ENCODE measurements at regions not wholly inside any gene's neighbourhood (a gene's known extent, or its start where the extent isn't known, plus 50 kb on each side); places are given as distances from the start of the nearest gene placed in this dataset.

DNA sequence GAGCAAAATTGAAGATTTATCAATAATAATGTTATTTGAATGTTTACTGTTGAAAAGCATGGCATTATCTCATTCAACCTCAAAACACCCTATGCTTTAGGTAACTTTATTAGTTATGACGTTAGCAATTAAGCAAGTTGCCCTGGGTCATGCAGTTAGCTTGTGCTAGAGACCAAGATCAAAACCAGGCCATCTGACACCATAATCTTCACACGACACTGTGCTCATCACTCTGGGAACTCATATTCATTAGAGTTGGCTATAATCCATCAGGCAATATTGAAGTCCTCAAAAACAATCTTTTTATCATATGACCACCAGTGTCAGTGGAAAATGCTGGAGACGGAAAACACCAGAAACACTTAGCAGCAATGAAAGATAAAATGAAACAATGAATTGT is 253.5 kb downstream of the PCDH20 start:
- Histone ChIP-seq H3K4me1 (no peaks in the 10 kb centered on the region), H3K4me3 (no peak overlapping the region), H3K27me3 (no peaks in the 10 kb centered on the region), H3K27ac (no peak overlapping the region), H3K36me3 (no peaks in the 10 kb centered on the region), H3K9me3 (no peaks in the 10 kb centered on the region)
- no peak for TF ChIP-seq POLR2A (IDR thresholded peaks at IDR 0.05)
- TF ChIP-seq, protein P1, sequence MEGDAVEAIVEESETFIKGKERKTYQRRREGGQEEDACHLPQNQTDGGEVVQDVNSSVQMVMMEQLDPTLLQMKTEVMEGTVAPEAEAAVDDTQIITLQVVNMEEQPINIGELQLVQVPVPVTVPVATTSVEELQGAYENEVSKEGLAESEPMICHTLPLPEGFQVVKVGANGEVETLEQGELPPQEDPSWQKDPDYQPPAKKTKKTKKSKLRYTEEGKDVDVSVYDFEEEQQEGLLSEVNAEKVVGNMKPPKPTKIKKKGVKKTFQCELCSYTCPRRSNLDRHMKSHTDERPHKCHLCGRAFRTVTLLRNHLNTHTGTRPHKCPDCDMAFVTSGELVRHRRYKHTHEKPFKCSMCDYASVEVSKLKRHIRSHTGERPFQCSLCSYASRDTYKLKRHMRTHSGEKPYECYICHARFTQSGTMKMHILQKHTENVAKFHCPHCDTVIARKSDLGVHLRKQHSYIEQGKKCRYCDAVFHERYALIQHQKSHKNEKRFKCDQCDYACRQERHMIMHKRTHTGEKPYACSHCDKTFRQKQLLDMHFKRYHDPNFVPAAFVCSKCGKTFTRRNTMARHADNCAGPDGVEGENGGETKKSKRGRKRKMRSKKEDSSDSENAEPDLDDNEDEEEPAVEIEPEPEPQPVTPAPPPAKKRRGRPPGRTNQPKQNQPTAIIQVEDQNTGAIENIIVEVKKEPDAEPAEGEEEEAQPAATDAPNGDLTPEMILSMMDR (IDR thresholded peaks at IDR 0.05), result no peak
- no peak for DNase-seq

DNA sequence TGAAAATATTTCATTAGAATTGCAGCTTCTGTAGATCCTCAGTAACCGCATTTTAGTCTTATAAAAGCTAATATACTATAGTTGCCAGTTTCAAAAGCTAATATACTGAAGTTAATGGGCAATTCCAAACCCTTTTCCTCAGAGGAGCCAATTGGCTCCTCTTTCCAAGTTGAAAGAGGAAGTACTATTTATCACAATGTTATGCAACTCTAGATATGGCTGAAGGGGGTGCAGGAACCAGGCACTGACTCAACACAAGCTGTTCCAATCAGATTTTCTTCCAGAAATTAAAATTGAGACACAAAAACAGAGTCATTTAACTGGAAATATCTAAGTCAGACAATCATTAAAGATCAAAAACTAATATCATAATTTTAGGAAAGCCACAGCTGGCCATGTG is 258.9 kb downstream of the PCDH20 start:
- Histone ChIP-seq H3K4me3 (no peak overlapping the region), H3K9me3 (no peaks in the 10 kb centered on the region), H3K4me1 (no peaks in the 10 kb centered on the region), H3K27ac (no peak overlapping the region), H3K27me3 (no peaks in the 10 kb centered on the region), H3K36me3 (no peaks in the 10 kb centered on the region)
- no peak for DNase-seq
- no peak for TF ChIP-seq POLR2A (IDR thresholded peaks at IDR 0.05)
- TF ChIP-seq, protein P1 (IDR thresholded peaks at IDR 0.05), result no peak

DNA sequence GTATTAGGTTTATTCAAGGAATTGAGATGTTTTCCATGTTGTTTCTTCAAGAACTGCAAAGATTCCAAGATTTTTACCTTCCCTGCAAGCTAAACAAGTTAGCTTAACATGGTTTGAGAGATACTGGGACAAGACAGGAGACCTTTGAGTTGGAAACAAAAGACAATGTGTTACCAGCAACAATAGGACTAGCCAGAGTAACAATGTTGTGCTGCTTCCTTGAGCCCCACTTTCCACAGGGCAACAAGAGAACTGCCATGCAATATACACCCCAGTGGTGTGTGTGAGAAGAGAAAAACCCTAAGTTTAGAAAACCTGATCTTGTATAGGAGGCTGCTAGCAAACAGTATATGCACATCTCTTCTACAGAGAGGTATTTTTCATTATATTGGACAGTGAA is 264.6 kb downstream of the PCDH20 start:
- H3K27me3 ChIP-seq, result no peaks in the 10 kb centered on the region
- H3K27ac ChIP-seq, result no peak overlapping the region
- no peaks in the 10 kb centered on the region for H3K36me3 ChIP-seq
- TF ChIP-seq, protein P1 (IDR thresholded peaks at IDR 0.05), result no peak
- no peak for TF ChIP-seq POLR2A (IDR thresholded peaks at IDR 0.05)
- no peaks in the 10 kb centered on the region for H3K4me1 ChIP-seq
- no peak for DNase-seq
- H3K9me3 ChIP-seq, result no peaks in the 10 kb centered on the region
- no peak overlapping the region for H3K4me3 ChIP-seq

DNA sequence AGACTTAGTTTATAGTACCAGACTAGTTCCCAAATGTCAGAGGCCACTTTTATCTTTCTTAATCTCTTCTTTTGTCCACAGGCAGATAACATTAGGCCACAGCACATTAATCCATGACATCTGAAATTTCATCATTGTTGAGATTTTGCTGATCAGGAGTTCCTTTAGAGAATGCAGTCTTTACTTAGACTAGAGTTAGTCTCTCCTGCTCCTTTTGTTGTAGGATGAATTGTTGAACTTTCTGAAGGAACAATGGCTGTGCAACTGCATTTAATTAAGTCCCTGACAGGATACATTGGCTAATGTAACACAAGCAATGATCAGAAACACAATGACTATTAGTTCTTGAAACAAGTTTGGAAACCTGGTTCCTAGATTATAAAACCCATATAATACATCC is 266.3 kb downstream of the PCDH20 start:
- Histone ChIP-seq H3K9me3 (no peaks in the 10 kb centered on the region), H3K36me3 (no peaks in the 10 kb centered on the region)

DNA sequence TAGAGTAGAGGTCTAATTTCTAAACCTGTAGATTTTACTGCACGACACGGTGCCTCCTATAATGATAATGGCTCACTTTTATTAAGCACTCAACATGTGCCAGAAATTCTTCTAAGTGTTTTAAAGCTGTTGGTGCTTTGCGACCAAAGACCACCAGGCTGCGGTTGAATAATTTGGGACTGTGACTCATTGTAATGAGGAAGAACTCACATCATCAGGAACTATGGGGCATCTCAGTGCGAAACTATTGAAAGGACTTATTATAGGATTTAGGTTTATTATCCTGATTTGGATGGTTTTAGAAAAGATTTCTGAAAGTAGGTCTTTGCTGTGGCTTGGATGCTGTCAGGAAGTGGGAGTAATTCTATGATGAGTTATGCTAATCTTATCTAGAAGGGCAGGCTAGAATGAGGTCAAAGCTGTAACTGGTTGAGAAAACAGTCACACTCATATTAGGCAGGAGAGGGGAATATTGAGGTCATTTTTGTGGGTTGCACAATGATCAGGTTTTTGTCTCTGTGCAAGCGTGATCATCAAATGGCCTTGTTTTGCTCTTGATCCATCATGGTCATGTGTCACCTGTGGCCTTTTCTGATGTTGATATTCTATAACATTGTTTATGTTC is 266.8 kb downstream of the PCDH20 start:
- TF ChIP-seq POLR2A (IDR thresholded peaks at IDR 0.05), result no peak
- TF ChIP-seq, protein P1 (IDR thresholded peaks at IDR 0.05), result no peak
- H3K36me3 ChIP-seq, result no peaks in the 10 kb centered on the region
- H3K4me3 ChIP-seq, result no peak overlapping the region
- H3K9me3 ChIP-seq, result no peaks in the 10 kb centered on the region
- no peaks in the 10 kb centered on the region for H3K27me3 ChIP-seq
- no peaks in the 10 kb centered on the region for H3K4me1 ChIP-seq
- no peak for DNase-seq
- no peak overlapping the region for H3K27ac ChIP-seq

More for the DNA sequence above, 266.3 kb downstream of the PCDH20 start:
- no peaks in the 10 kb centered on the region for H3K27me3 ChIP-seq
- TF ChIP-seq, protein P1 (IDR thresholded peaks at IDR 0.05), result no peak
- no peak for TF ChIP-seq POLR2A (IDR thresholded peaks at IDR 0.05)
- no peak overlapping the region for H3K4me3 ChIP-seq
- no peaks in the 10 kb centered on the region for H3K4me1 ChIP-seq
- no peak overlapping the region for H3K27ac ChIP-seq
- DNase-seq, result no peak

DNA sequence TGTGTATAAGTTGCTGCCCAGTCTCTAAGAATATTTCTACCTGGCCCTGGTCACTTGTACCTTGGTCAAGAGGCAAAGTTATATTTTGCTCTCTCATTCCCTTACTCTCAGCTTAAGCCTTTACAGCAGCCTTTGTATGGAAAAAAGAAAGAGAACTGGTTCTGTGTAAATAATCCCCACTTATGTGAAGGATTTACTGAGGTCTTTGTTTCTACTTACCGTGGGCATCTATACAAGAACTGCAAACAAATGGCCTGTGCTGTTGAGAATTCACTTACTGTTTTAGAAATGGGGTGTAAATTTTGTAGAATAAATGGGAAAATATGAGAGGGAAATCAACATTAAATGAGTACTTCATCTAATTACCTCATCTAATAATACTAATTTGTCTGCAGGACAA is 267.4 kb downstream of the PCDH20 start:
- Histone ChIP-seq H3K9me3 (no peaks in the 10 kb centered on the region), H3K4me3 (no peak overlapping the region), H3K27ac (no peak overlapping the region), H3K27me3 (no peaks in the 10 kb centered on the region), H3K4me1 (no peaks in the 10 kb centered on the region), H3K36me3 (no peaks in the 10 kb centered on the region)
- TF ChIP-seq POLR2A (IDR thresholded peaks at IDR 0.05), result no peak
- TF ChIP-seq, protein P1 (IDR thresholded peaks at IDR 0.05), result no peak
- no peak for DNase-seq

All from Peyer's patch (tissue), 4 donors.